Astrocyte of the spinal cord (primary cell): ENCODE measurements at regions not wholly inside any gene's neighbourhood (a gene's known extent, or its start where the extent isn't known, plus 50 kb on each side); places are given as distances from the start of the nearest gene placed in this dataset.
"Not testable (repeated sequence)": the region's sequence is repeated elsewhere in the genome, so short reads cannot be mapped to it uniquely, and the experiment has no call there.

ENCODE experiments used
- DNase-seq: peaks from one replicate; pipeline ENCODE4 v3.0.0; 2011; ENCODE audit warnings: low read depth, low spot score
- H3K4me3 ChIP-seq: 2 replicates; pipeline ENCODE4 v1.5.1; 2011; ENCODE audit warnings: low read depth, mild to moderate bottlenecking, low read length, moderate library complexity
- CTCF ChIP-seq: IDR thresholded peaks from 2 replicates; pipeline ENCODE4 v1.5.1; 2012; ENCODE audit warnings: low read depth, mild to moderate bottlenecking, low read length, inconsistent platforms
- in situ Hi-C: cut with HindIII; loops from 2 replicates; pipeline ENCODE4 v1.10.0; 2017; ENCODE audit warnings: low sequenced_read_pairs

GRCh38 chr2:176784633-176785200 is 427.9 kb upstream of the HNRNPA3 start:
- TF ChIP-seq CTCF = no peak
- DNase-seq = no peak
- H3K4me3 ChIP-seq = no peak overlapping the region
- in situ Hi-C loops = no loop called here

GRCh38 chr2:176789751-176790150 is 422.8 kb upstream of the HNRNPA3 start:
- in situ Hi-C loops = no loop called here
- no peak for DNase-seq
- no peak overlapping the region for H3K4me3 ChIP-seq
- TF ChIP-seq CTCF = no peak

DNA sequence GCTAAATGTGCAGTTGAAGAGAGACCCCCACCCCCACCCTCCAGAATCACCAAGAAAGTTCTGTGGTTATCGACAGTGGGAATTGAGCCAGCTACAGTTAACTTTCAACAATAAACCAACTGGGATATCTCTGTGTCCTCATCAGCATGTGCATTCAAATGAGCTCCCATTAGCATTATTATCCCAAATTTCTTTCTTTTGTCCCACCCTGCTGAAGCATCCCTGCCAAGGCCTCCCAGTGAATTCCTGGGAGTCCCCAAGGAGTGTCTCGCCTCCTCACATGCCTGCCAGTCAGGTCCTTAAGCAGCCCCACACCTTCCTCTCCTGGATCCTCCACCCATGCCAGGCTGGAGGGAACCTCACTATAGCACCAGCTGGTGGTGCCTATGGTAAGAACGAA is 422.1 kb upstream of the HNRNPA3 start:
- no peak overlapping the region for H3K4me3 ChIP-seq
- in situ Hi-C loops = no loop called here
- TF ChIP-seq CTCF = no peak
- DNase-seq = no peak

- in situ Hi-C loops = no loop called here
- no peak for TF ChIP-seq CTCF
- no peak overlapping the region for H3K4me3 ChIP-seq
- DNase-seq = no peak
Observed at GRCh38 chr2:176793792-176794191, 418.8 kb upstream of the HNRNPA3 start.

DNA sequence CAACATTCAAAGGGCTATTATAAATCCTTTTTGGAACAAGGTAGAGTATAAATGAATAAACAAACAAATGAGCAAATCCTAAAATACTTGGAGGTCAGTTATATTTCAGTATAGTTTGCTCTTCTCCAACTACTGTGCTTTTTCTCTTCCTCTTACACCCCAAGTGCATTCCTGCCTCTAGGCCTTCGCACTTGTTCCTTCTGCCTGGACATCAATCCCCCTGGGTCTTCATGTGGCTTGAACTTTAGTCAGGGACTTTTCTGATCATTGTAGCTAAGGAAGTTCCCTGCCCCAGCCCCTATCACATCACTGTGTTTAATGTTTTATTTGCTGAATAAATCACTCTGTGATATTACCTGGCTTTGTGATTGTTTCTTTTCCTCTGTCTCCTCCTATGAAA is 418.2 kb upstream of the HNRNPA3 start:
- in situ Hi-C loops = no loop called here
- no peak for TF ChIP-seq CTCF
- no peak for DNase-seq
- H3K4me3 ChIP-seq = no peak overlapping the region

DNA sequence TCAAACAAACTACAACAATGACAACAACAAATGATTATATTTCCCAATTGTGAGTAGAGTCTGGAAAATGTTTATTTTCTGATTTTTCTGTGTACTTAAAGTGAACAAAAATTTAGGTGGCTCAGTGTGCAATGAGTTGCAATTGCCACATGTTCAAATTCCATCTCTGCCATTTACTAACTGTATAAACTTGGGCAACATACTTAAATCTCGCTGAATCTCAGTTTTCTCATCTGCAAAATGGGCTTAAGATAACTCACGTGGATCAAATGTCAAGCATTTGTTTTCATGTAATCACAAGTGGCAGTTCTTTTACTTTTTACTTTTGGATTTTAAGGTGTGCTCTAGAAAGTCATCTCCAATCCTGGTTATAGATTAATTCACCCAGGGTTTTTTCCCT is 416.8 kb upstream of the HNRNPA3 start:
- DNase-seq = no peak
- no peak overlapping the region for H3K4me3 ChIP-seq
- in situ Hi-C loops = no loop called here
- TF ChIP-seq CTCF = no peak

- DNase-seq, in situ Hi-C loops, H3K4me3 ChIP-seq: not testable (repeated sequence)
Observed at GRCh38 chr2:176796677-176797076, 415.9 kb upstream of the HNRNPA3 start.
